GM23248 (cell line): ENCODE measurements at regions not wholly inside any gene's neighbourhood (a gene's known extent, or its start where the extent isn't known, plus 50 kb on each side); places are given as distances from the start of the nearest gene placed in this dataset.
"Not testable (repeated sequence)": the region's sequence is repeated elsewhere in the genome, so short reads cannot be mapped to it uniquely, and the experiment has no call there.

Source experiments
- DNase-seq: peaks from one replicate; pipeline ENCODE4 v3.0.0-alpha.2; 2015
- H2AFZ ChIP-seq: fragments of 200-600 bp; sonication (generic); 2 replicates; pipeline ENCODE4 v1.6.1; 2016; ENCODE audit warnings: antibody characterized with exemption
- H3F3A ChIP-seq: fragments of 200-600 bp; sonication (generic); 2 replicates; pipeline ENCODE4 v1.6.1; 2016; ENCODE audit warnings: mild to moderate bottlenecking, antibody characterized with exemption, mixed run types; ENCODE audit not compliant: insufficient read depth
- H3K27ac ChIP-seq: fragments of 200-600 bp; sonication (generic); 2 replicates; pipeline ENCODE4 v1.5.1; 2016; ENCODE audit warnings: mild to moderate bottlenecking
- H3K27me3 ChIP-seq: fragments of 200-600 bp; sonication (generic); replicated peaks from 2 replicates; pipeline ENCODE4 v1.6.1; 2016; ENCODE audit warnings: mild to moderate bottlenecking; ENCODE audit not compliant: insufficient read depth
- H3K36me3 ChIP-seq: fragments of 200-600 bp; sonication (generic); 2 replicates; pipeline ENCODE4 v1.6.1; 2016; ENCODE audit warnings: low read depth, mild to moderate bottlenecking
- H3K4me1 ChIP-seq: fragments of 200-600 bp; sonication (generic); 2 replicates; pipeline ENCODE4 v1.6.1; 2016; ENCODE audit warnings: mild to moderate bottlenecking; ENCODE audit not compliant: insufficient read depth
- H3K4me2 ChIP-seq: fragments of 200-600 bp; sonication (generic); one replicate; pipeline ENCODE4 v1.6.1; 2016; ENCODE audit warnings: mild to moderate bottlenecking; ENCODE audit not compliant: unreplicated experiment
- H3K4me3 ChIP-seq: fragments of 200-600 bp; sonication (generic); 2 replicates; pipeline ENCODE4 v1.5.1; 2016; ENCODE audit warnings: mild to moderate bottlenecking
- H3K79me2 ChIP-seq: fragments of 200-600 bp; sonication (generic); 2 replicates; pipeline ENCODE4 v1.6.1; 2016; ENCODE audit warnings: mild to moderate bottlenecking; ENCODE audit not compliant: insufficient read depth
- H3K9ac ChIP-seq: fragments of 200-600 bp; sonication (generic); 2 replicates; pipeline ENCODE4 v1.6.1; 2016; ENCODE audit warnings: mild to moderate bottlenecking
- H3K9me2 ChIP-seq: fragments of 200-600 bp; sonication (generic); 2 replicates; pipeline ENCODE4 v1.6.1; 2016; ENCODE audit warnings: mixed run types, mild to moderate bottlenecking, moderate library complexity; ENCODE audit not compliant: insufficient read depth
- H3K9me3 ChIP-seq: fragments of 200-600 bp; sonication (generic); one replicate; pipeline ENCODE4 v1.6.1; 2017; ENCODE audit warnings: low read depth
- H4K20me1 ChIP-seq: fragments of 200-600 bp; sonication (generic); 2 replicates; pipeline ENCODE4 v1.6.0; 2016; ENCODE audit not compliant: insufficient read depth
- EZH2 ChIP-seq: fragments of 200-600 bp; sonication (generic); IDR thresholded peaks from 2 replicates; pipeline ENCODE4 v1.6.1; 2018; ENCODE audit warnings: antibody characterized with exemption, mild to moderate bottlenecking; ENCODE audit not compliant: insufficient read depth, poor library complexity, severe bottlenecking
- EZH2phosphoT487 ChIP-seq: fragments of 200-600 bp; sonication (generic); IDR thresholded peaks from 2 replicates; pipeline ENCODE4 v1.6.1; 2018; ENCODE audit warnings: antibody characterized with exemption, moderate library complexity, mild to moderate bottlenecking, low read depth; ENCODE audit not compliant: insufficient read depth
- WGBS, 2 experiments: methylation state at CpG; one replicate each; pipeline ENCODE4 v1.1.6; 2015 to 2017; ENCODE audit warnings: low lambda C conversion rate in 2 of 2, low coverage in 1 of 2; ENCODE audit errors: missing lambda C conversion rate in 2 of 2; 5-methylcytosine and 5-hydroxymethylcytosine counted together
- in situ Hi-C: fragments of 300-500 bp; cut with MboI; formaldehyde crosslinking; loops from 2 replicates; pipeline ENCODE4 v1.15.0; 2020

DNA sequence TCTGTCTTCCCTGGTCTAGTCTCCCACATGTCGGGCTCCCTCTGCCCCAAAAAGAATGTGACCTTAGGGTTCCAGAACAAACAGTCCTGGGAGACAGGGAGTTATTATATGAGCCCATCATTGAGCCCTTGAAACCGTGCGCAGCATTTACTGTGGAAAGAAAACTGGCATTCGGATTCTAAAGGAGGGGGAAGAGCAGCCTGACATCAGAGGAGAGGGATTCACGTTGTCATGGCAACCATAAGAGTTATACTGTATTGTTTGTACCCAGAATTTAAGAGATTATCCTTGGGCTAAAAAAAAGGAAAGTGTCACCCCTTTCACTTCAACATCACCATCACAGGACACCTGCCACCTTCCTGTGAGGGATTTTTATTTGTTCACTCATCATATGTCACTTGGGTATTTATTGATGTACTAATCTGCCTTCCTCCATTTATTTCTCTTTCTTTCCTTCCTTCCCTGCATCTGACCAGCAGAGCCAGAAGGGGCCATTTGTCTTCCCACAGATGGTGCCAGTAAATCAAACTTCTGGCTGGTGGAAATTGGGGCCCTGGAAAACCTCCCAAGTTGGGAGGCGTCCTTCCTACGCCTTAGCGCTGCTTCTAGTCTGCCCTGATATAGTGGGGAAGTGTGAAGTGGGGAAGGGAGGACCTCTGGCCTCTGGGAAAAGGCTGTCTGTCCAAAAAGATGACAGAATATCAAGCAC is 64.9 kb upstream of the FRMPD3 start:
- Histone ChIP-seq H2AFZ (no peak overlapping the region), H3K27me3 (no peaks in the 10 kb centered on the region), H3F3A (no peaks in the 10 kb centered on the region), H3K4me2 (no peak overlapping the region), H3K9me2 (no peaks in the 10 kb centered on the region), H3K4me3 (no peak overlapping the region), H3K9me3 (no peaks in the 10 kb centered on the region), H3K27ac (no peak overlapping the region), H4K20me1 (no peaks in the 10 kb centered on the region), H3K9ac (no peak overlapping the region), H3K36me3 (no peaks in the 10 kb centered on the region), H3K4me1 (no peaks in the 10 kb centered on the region), H3K79me2 (no peaks in the 10 kb centered on the region)
- in situ Hi-C loops = no loop called here
- no peak for DNase-seq
- 0 to 3% methylated on average over 2 to 8 of the region's 8 CpGs for WGBS, 2 experiments
- TF ChIP-seq EZH2 = no peak
- TF ChIP-seq EZH2phosphoT487 = no peak

DNA sequence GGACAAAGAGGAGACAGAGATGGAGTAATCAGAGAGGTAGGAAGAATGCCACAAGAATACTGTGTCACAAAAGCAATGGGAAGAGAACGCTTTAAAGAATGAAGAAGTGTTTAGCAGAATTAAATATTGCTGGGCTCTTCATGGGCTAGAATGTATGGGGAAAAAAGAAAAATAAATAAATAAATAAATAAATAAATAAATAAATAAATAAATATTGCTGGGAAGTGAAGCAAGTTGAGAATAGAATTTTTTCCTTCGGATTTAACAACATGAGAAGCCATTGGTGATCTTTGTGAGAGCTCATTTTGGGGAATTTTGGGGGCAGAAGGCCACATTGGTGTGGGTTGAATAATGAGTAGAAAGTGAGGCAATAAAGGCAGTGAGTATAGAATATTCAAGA is 59.7 kb upstream of the FRMPD3 start:
- Histone ChIP-seq H3K27me3 (no peaks in the 10 kb centered on the region), H3K4me2 (no peak overlapping the region), H3K27ac (no peak overlapping the region), H2AFZ (no peak overlapping the region), H3K36me3 (no peaks in the 10 kb centered on the region), H3K9me2 (no peaks in the 10 kb centered on the region), H3K9me3 (no peaks in the 10 kb centered on the region), H3K9ac (no peak overlapping the region), H3K4me1 (no peaks in the 10 kb centered on the region), H3K4me3 (no peak overlapping the region), H3K79me2 (no peaks in the 10 kb centered on the region), H3F3A (no peaks in the 10 kb centered on the region), H4K20me1 (no peaks in the 10 kb centered on the region)
- TF ChIP-seq EZH2phosphoT487 (no peak), EZH2 (no peak)
- WGBS, 2 experiments = 31 to 32% methylated on average over 2 of the region's 2 CpGs
- DNase-seq = no peak
- in situ Hi-C loops = no loop called here

DNA sequence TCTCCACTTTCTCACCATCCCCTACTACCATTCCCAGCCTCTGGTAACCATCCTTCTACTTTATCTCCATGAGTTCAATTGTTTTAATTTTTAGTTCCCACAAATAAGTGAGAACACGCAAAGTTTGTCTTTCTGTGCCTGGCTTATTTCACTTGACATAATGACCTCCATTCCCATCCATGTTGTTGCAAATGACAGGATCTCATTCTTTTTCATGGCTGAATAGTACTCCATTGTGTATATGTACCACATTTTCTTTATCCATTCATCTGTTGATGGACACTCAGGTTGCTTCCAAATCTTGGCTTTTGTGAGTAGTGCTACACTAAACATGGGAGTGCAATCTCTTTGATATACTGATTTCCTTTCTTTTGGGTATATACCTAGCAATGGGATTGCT is 55.8 kb upstream of the FRMPD3 start:
- H4K20me1 ChIP-seq, H3K9ac ChIP-seq, H3K4me2 ChIP-seq, DNase-seq, H3K79me2 ChIP-seq, H3K27ac ChIP-seq, H3K4me1 ChIP-seq, H3K4me3 ChIP-seq, H2AFZ ChIP-seq, H3K9me3 ChIP-seq, H3K27me3 ChIP-seq, H3K36me3 ChIP-seq, H3K9me2 ChIP-seq, in situ Hi-C loops, H3F3A ChIP-seq: not testable (repeated sequence)
- 38 to 68% methylated on average over 1 of the region's 1 CpG for WGBS, 2 experiments

DNA sequence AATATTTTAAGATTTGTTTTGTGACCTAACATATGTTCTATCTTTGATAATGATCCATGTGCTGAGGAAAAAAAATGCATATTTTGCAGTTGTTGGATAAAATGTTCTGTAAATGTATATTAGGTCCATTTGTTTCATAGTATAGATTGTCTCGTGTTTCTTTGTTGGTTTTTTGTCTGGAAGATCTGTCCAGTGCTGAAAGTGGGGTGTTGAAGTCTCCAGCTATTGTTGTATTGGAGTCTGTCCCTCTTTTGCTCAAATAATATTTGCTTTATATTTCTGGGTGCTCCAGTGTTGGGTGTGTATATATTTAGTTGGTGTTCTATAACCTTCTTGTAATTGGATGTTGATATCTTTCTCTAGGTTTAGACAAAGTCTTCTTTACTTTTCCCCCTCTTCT is 53.2 kb upstream of the FRMPD3 start:
- no peak overlapping the region for H3K4me3 ChIP-seq
- no peak for TF ChIP-seq EZH2
- TF ChIP-seq EZH2phosphoT487 = no peak
- no peak overlapping the region for H3K9ac ChIP-seq
- in situ Hi-C loops = no loop called here
- no peaks in the 10 kb centered on the region for H3F3A ChIP-seq
- no peaks in the 10 kb centered on the region for H3K36me3 ChIP-seq
- DNase-seq = no peak
- H3K79me2 ChIP-seq = no peaks in the 10 kb centered on the region
- no peaks in the 10 kb centered on the region for H3K27me3 ChIP-seq
- H3K27ac ChIP-seq = no peak overlapping the region
- H3K9me2 ChIP-seq = no peaks in the 10 kb centered on the region
- H4K20me1 ChIP-seq = no peaks in the 10 kb centered on the region
- WGBS, 2 experiments = 0% methylated on average over 1 of the region's 1 CpG
- H3K9me3 ChIP-seq = no peaks in the 10 kb centered on the region
- no peak overlapping the region for H3K4me2 ChIP-seq
- H2AFZ ChIP-seq = no peak overlapping the region
- no peaks in the 10 kb centered on the region for H3K4me1 ChIP-seq

DNA sequence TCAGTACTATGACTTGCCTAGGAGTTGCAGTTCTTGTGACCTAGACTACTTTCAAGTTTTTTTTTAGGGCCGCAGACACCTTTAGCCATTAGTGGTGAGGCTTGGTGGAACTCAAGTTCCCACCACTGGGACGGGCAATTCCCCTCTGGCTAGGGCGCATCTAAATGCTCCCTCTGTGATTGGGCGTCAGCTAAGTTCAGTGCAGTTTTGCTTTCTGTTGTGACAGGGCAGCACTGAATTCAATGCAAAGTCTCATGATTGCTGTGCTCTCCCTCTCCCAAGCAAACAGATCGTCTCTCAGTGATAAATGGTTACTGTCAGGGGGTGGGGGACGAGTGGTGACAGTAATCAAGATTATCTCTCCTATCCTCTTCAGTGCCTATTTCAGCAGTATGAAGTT is 52.7 kb upstream of the FRMPD3 start:
- H3K9me2 ChIP-seq = no peaks in the 10 kb centered on the region
- H2AFZ ChIP-seq = no peak overlapping the region
- in situ Hi-C loops = no loop called here
- no peak overlapping the region for H3K27ac ChIP-seq
- H3K4me2 ChIP-seq = no peak overlapping the region
- TF ChIP-seq EZH2 = no peak
- no peak for TF ChIP-seq EZH2phosphoT487
- no peak overlapping the region for H3K9ac ChIP-seq
- H3K36me3 ChIP-seq = no peaks in the 10 kb centered on the region
- H3K4me3 ChIP-seq = no peak overlapping the region
- H3F3A ChIP-seq = no peaks in the 10 kb centered on the region
- no peaks in the 10 kb centered on the region for H3K4me1 ChIP-seq
- H3K79me2 ChIP-seq = no peaks in the 10 kb centered on the region
- H3K9me3 ChIP-seq = no peaks in the 10 kb centered on the region
- 7 to 18% methylated on average over 3 to 6 of the region's 6 CpGs for WGBS, 2 experiments
- DNase-seq = no peak
- H4K20me1 ChIP-seq = no peaks in the 10 kb centered on the region
- H3K27me3 ChIP-seq = no peaks in the 10 kb centered on the region
